PC-9 (cell line): ENCODE measurements at regions not wholly inside any gene's neighbourhood (a gene's known extent, or its start where the extent isn't known, plus 50 kb on each side); places are given as distances from the start of the nearest gene placed in this dataset.

ENCODE experiments used
- CTCF ChIP-seq: fragments of 200-600 bp; sonication (generic); conservative IDR thresholded peaks from 2 replicates; pipeline ENCODE4 v1.6.1; 2017; ENCODE audit warnings: mixed run types, antibody characterized with exemption, mild to moderate bottlenecking, moderate library complexity
- EZH2 ChIP-seq: fragments of 200-600 bp; sonication (generic); IDR thresholded peaks from 2 replicates; pipeline ENCODE4 v1.8.0; 2017; ENCODE audit warnings: antibody characterized with exemption, low read depth

GRCh38 chr2:184261818-184262217, 336.5 kb upstream of the ZNF804A start:
- TF ChIP-seq CTCF = no peak
- no peak for TF ChIP-seq EZH2
